Testis (tissue), 2 donors: ENCODE measurements at regions not wholly inside any gene's neighbourhood (a gene's known extent, or its start where the extent isn't known, plus 50 kb on each side); places are given as distances from the start of the nearest gene placed in this dataset.
"Not testable (repeated sequence)": the region's sequence is repeated elsewhere in the genome, so short reads cannot be mapped to it uniquely, and the experiment has no call there.

Experiments used
- CTCF ChIP-seq, 3 experiments: fragments of 450-650 bp in 2 of 3; fragments of 200-600 bp in 1 of 3; sonication (generic) in 1 of 3; IDR thresholded peaks; one replicate each; pipeline ENCODE4 v1.5.1; 2016 to 2019; ENCODE audit warnings: antibody characterized with exemption in 3 of 3, mild to moderate bottlenecking in 2 of 3, moderate library complexity in 1 of 3
- POLR2A ChIP-seq: fragments of 450-650 bp; IDR thresholded peaks from one replicate; pipeline ENCODE4 v1.6.1; 2017; ENCODE audit warnings: antibody characterized with exemption, mild to moderate bottlenecking, moderate library complexity

GRCh38 chr10:9957876-9958275 lies 1059.8 kb upstream of the CELF2 start:
- not testable (repeated sequence) for TF ChIP-seq CTCF (IDR thresholded peaks at IDR 0.05); POLR2A
